Esophagus muscularis mucosa (tissue), 4 donors: ENCODE measurements at regions not wholly inside any gene's neighbourhood (a gene's known extent, or its start where the extent isn't known, plus 50 kb on each side); places are given as distances from the start of the nearest gene placed in this dataset.

Source experiments
- CTCF ChIP-seq, 3 experiments: fragments of 200-600 bp in 2 of 3; fragments of 450-650 bp in 1 of 3; sonication (generic) in 2 of 3; IDR thresholded peaks; one replicate each; pipeline ENCODE4 v1.5.1; 2017 to 2019; ENCODE audit warnings: antibody characterized with exemption in 3 of 3, mild to moderate bottlenecking in 2 of 3, moderate library complexity in 1 of 3
- EP300 ChIP-seq: sonication (generic); formaldehyde crosslinking; IDR thresholded peaks from one replicate; pipeline ENCODE4 v1.6.1; 2017; ENCODE audit warnings: antibody characterized with exemption
- POLR2A ChIP-seq: fragments of 450-650 bp; IDR thresholded peaks from one replicate; pipeline ENCODE4 v1.6.1; 2017; ENCODE audit warnings: antibody characterized with exemption, moderate library complexity, mild to moderate bottlenecking, low read depth

- TF ChIP-seq POLR2A (no peak), CTCF (IDR thresholded peaks at IDR 0.05) (no peak), EP300 (no peak)
These were observed 556.6 kb upstream of the DIPK2B start for GRCh38 chrX:45757272-45757671.
